ENCODE measurements at regions not wholly inside any gene's neighbourhood (a gene's known extent, or its start where the extent isn't known, plus 50 kb on each side); places are given as distances from the start of the nearest gene placed in this dataset.
A peak's percentile ranks its signal among the peaks of the same experiment; 100 is the strongest.

GRCh38 chr2:239464166-239465016 is 63.6 kb upstream of the HDAC4 start:
- TF ChIP-seq EP300 (IDR thresholded peaks at IDR 0.05) = no peak
- no peak for TF ChIP-seq POLR2A (IDR thresholded peaks at IDR 0.05)
- WGBS, 2 donors = 91 to 93% methylated on average over 19 to 20 of the region's 21 CpGs
- DNase-seq (ENCODE audit: low spot score in 2 of 2) = no peak
- Histone ChIP-seq H3K27ac (peak overlapping the region in 2 of 4 donors; percentile 62 to 73), H3K4me1 (peaks cover 0 to 33% (median 8%) of the 10 kb centered on the region in 4 donors), H3K36me3 (no peaks in the 10 kb centered on the region), H3K4me3 (no peak overlapping the region), H3K9me3 (peaks cover 0 to 2% (median 0%) of the 10 kb centered on the region in 4 donors), H3K27me3 (no peaks in the 10 kb centered on the region)

GRCh38 chr2:239463541-239464165 is 62.8 kb upstream of the HDAC4 start:
- no peaks in the 10 kb centered on the region for H3K9me3 ChIP-seq
- TF ChIP-seq CTCF (IDR thresholded peaks at IDR 0.05) (no peak), EP300 (IDR thresholded peaks at IDR 0.05) (no peak), POLR2A (IDR thresholded peaks at IDR 0.05) (no peak)
- no peak overlapping the region for H3K4me3 ChIP-seq
- peaks cover 0 to 33% (median 8%) of the 10 kb centered on the region in 4 donors for H3K4me1 ChIP-seq
- no peaks in the 10 kb centered on the region for H3K27me3 ChIP-seq
- DNase-seq (ENCODE audit: low spot score in 2 of 2) = no peak
- H3K27ac ChIP-seq = peak overlapping the region in 1 of 4 donors; percentile 41
- 49 to 58% methylated on average over 14 to 16 of the region's 16 CpGs for WGBS, 2 donors
- no peaks in the 10 kb centered on the region for H3K36me3 ChIP-seq

GRCh38 chr2:239462671-239463506 is 62.1 kb upstream of the HDAC4 start:
- no peak for DNase-seq (ENCODE audit: low spot score in 2 of 2)

GRCh38 chr2:239462191-239462515 is 61.3 kb upstream of the HDAC4 start:
- TF ChIP-seq CTCF (IDR thresholded peaks at IDR 0.05) (no peak), EP300 (IDR thresholded peaks at IDR 0.05) (no peak)
- no peaks in the 10 kb centered on the region for H3K36me3 ChIP-seq
- peaks cover 0 to 33% (median 8%) of the 10 kb centered on the region in 4 donors for H3K4me1 ChIP-seq
- DNase-seq (ENCODE audit: low spot score in 2 of 2) = no peak
- H3K4me3 ChIP-seq = no peak overlapping the region
- no peaks in the 10 kb centered on the region for H3K27me3 ChIP-seq
- H3K27ac ChIP-seq = peak overlapping the region in 1 of 4 donors; percentile 29
- H3K9me3 ChIP-seq = no peaks in the 10 kb centered on the region
- WGBS, 2 donors = 89 to 97% methylated on average over 7 of the region's 7 CpGs

More at GRCh38 chr2:239462671-239463506, 62.1 kb upstream of the HDAC4 start:
- Histone ChIP-seq H3K27me3 (no peaks in the 10 kb centered on the region), H3K36me3 (no peaks in the 10 kb centered on the region), H3K4me1 (peaks cover 0 to 33% (median 8%) of the 10 kb centered on the region in 4 donors), H3K27ac (no peak overlapping the region), H3K9me3 (no peaks in the 10 kb centered on the region), H3K4me3 (no peak overlapping the region)
- WGBS, 2 donors = 80% methylated on average over 16 to 17 of the region's 19 CpGs
- TF ChIP-seq POLR2A (IDR thresholded peaks at IDR 0.05) (no peak), EP300 (IDR thresholded peaks at IDR 0.05) (no peak), CTCF (IDR thresholded peaks at IDR 0.05) (no peak)

- Histone ChIP-seq H3K36me3 (no peaks in the 10 kb centered on the region), H3K9me3 (no peaks in the 10 kb centered on the region), H3K4me3 (no peak overlapping the region), H3K27ac (peak overlapping the region in 1 of 4 donors; percentile 29), H3K27me3 (no peaks in the 10 kb centered on the region), H3K4me1 (peaks cover 0 to 33% (median 8%) of the 10 kb centered on the region in 4 donors)
- WGBS, 2 donors = 83 to 86% methylated on average over 19 of the region's 19 CpGs
- TF ChIP-seq POLR2A (IDR thresholded peaks at IDR 0.05) = no peak
- no peak for TF ChIP-seq EP300 (IDR thresholded peaks at IDR 0.05)
- TF ChIP-seq CTCF (IDR thresholded peaks at IDR 0.05) = no peak
- no peak for DNase-seq (ENCODE audit: low spot score in 2 of 2)
Measured at GRCh38 chr2:239461291-239462190, 60.7 kb upstream of the HDAC4 start.

All from tibial nerve (tissue), 4 donors.